ENCODE measurements at regions not wholly inside any gene's neighbourhood (a gene's known extent, or its start where the extent isn't known, plus 50 kb on each side); places are given as distances from the start of the nearest gene placed in this dataset.

- Histone ChIP-seq H3K9me3 (replicated peaks; ENCODE audit: control insufficient read depth, insufficient read depth, low read depth, low read length) (no peaks in the 10 kb centered on the region), H3K9me1 (ENCODE audit: control insufficient read depth, insufficient read depth, low read length) (no peaks in the 10 kb centered on the region), H3K4me3 (no peak overlapping the region), H3K27ac (ENCODE audit: extremely low read depth, low read depth, low read length) (no peak overlapping the region), H3K27me3 (ENCODE audit: control insufficient read depth in 2 of 2, insufficient read depth in 2 of 2, low read length in 2 of 2) (peaks cover 3 to 20% of the 10 kb centered on the region in 2 experiments; a peak in 3 of 5 replicates), H2AFZ (ENCODE audit: low read depth, low read length) (no peak overlapping the region), H4K20me1 (replicated peaks; ENCODE audit: control insufficient read depth, insufficient read depth, low read length) (no peaks in the 10 kb centered on the region), H3K36me3 (ENCODE audit: control insufficient read depth, insufficient read depth, low read length) (no peaks in the 10 kb centered on the region), H3K4me1 (replicated peaks in 1 of 2; ENCODE audit: control insufficient read depth in 2 of 2, insufficient read depth in 2 of 2, low read length in 2 of 2) (no peaks in the 10 kb centered on the region), H3K4me2 (ENCODE audit: insufficient read depth, low read length) (no peak overlapping the region), H3K79me2 (ENCODE audit: control insufficient read depth, insufficient read depth, low read length) (no peaks in the 10 kb centered on the region), H3K9ac (ENCODE audit: insufficient read depth in 1 of 2, low read depth in 2 of 2, low read length in 2 of 2) (no peak overlapping the region)
- ATAC-seq (no peak), FAIRE-seq (no peak), DNase-seq (ENCODE audit: extremely low read depth in 1 of 4, low spot score in 3 of 4) (no peak)
- BruUV-seq (replicated peaks), result no TSS peak
- in situ Hi-C loops (cut with MboI) (no loop called here), intact Hi-C loops (cut with micrococcal nuclease) (no loop called here)
- ChIA-PET POLR2A (no interaction called here), CTCF (ENCODE audit: low intra/inter-chr PET ratio) (no interaction called here)
- TF ChIP-seq DNMT1 (IDR thresholded peaks at IDR 0.05) (no peak), MXD1 (CRISPR knock-in tag; IDR thresholded peaks at IDR 0.05; ENCODE audit: borderline replicate concordance, poor library complexity, severe bottlenecking) (no peak), BHLHE40 (IDR thresholded peaks at IDR 0.05; ENCODE audit: low read length) (no peak), ESRRB (CRISPR knock-in tag; IDR thresholded peaks at IDR 0.05; ENCODE audit: borderline replicate concordance) (no peak), FOXA3 (CRISPR knock-in tag; conservative IDR thresholded peaks at IDR 0.05 in 1 of 2, IDR thresholded peaks at IDR 0.05 in 1 of 2) (no peak), PTRF (tag; IDR thresholded peaks at IDR 0.05) (no peak), E2F6 (IDR thresholded peaks at IDR 0.05; ENCODE audit: borderline replicate concordance in 1 of 2, extremely low read depth in 1 of 2, insufficient read depth in 1 of 2, insufficient read length in 1 of 2, low read depth in 1 of 2, low read length in 1 of 2, poor library complexity in 1 of 2, severe bottlenecking in 1 of 2) (no peak), RBM15 (IDR thresholded peaks at IDR 0.05; ENCODE audit: insufficient read depth, low read length) (no peak), HMG20A (CRISPR knock-in tag; conservative IDR thresholded peaks at IDR 0.05) (no peak), RCOR1 (IDR thresholded peaks at IDR 0.05; ENCODE audit: borderline replicate concordance in 1 of 2, low read depth in 2 of 2, low read length in 2 of 2) (no peak), SRF (CRISPR knock-in tag; IDR thresholded peaks at IDR 0.05) (no peak)
- TF ChIP-seq, protein P1, sequence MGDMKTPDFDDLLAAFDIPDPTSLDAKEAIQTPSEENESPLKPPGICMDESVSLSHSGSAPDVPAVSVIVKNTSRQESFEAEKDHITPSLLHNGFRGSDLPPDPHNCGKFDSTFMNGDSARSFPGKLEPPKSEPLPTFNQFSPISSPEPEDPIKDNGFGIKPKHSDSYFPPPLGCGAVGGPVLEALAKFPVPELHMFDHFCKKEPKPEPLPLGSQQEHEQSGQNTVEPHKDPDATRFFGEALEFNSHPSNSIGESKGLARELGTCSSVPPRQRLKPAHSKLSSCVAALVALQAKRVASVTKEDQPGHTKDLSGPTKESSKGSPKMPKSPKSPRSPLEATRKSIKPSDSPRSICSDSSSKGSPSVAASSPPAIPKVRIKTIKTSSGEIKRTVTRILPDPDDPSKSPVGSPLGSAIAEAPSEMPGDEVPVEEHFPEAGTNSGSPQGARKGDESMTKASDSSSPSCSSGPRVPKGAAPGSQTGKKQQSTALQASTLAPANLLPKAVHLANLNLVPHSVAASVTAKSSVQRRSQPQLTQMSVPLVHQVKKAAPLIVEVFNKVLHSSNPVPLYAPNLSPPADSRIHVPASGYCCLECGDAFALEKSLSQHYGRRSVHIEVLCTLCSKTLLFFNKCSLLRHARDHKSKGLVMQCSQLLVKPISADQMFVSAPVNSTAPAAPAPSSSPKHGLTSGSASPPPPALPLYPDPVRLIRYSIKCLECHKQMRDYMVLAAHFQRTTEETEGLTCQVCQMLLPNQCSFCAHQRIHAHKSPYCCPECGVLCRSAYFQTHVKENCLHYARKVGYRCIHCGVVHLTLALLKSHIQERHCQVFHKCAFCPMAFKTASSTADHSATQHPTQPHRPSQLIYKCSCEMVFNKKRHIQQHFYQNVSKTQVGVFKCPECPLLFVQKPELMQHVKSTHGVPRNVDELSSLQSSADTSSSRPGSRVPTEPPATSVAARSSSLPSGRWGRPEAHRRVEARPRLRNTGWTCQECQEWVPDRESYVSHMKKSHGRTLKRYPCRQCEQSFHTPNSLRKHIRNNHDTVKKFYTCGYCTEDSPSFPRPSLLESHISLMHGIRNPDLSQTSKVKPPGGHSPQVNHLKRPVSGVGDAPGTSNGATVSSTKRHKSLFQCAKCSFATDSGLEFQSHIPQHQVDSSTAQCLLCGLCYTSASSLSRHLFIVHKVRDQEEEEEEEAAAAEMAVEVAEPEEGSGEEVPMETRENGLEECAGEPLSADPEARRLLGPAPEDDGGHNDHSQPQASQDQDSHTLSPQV (IDR thresholded peaks at IDR 0.05), result no peak
- WGBS (ENCODE audit: insufficient coverage, low coverage, missing lambda C conversion rate), result 0% methylated on average over 3 of the region's 3 CpGs
Measured at GRCh38 chr10:117472872-117473271, 69.7 kb upstream of the EMX2 start.

Measured in K562 (cell line).